Dermis microvascular lymphatic vessel endothelial cell (primary cell): ENCODE measurements at regions not wholly inside any gene's neighbourhood (a gene's known extent, or its start where the extent isn't known, plus 50 kb on each side); places are given as distances from the start of the nearest gene placed in this dataset.

ENCODE experiments used
- DNase-seq, 2 donors: peaks; one replicate each; pipeline versions ENCODE4 v3.0.0 to v3.0.0-alpha.2; 2010; ENCODE audit warnings: low read depth in 2 of 2

GRCh38 chr9:115717711-115718173, 435.8 kb upstream of the PAPPA start:
- no peak for DNase-seq

GRCh38 chr9:115730396-115730795, 423.2 kb upstream of the PAPPA start:
- DNase-seq, result no peak

GRCh38 chr9:115730845-115731244, 422.7 kb upstream of the PAPPA start:
- no peak for DNase-seq

GRCh38 chr9:115733318-115734110, 420.1 kb upstream of the PAPPA start:
- no peak for DNase-seq

- no peak for DNase-seq
These were observed 414.3 kb upstream of the PAPPA start for GRCh38 chr9:115739096-115739875.

- no peak for DNase-seq
These were observed 412.6 kb upstream of the PAPPA start for GRCh38 chr9:115740986-115741385.

GRCh38 chr9:115743709-115744605, 409.6 kb upstream of the PAPPA start:
- DNase-seq, result no peak

GRCh38 chr9:115746496-115746895, 407.1 kb upstream of the PAPPA start:
- DNase-seq, result no peak

GRCh38 chr9:115747731-115748130, 405.9 kb upstream of the PAPPA start:
- DNase-seq, result no peak

- DNase-seq, result no peak
These were observed 396.9 kb upstream of the PAPPA start for GRCh38 chr9:115756736-115757135.

- no peak for DNase-seq
These were observed 396.1 kb upstream of the PAPPA start for GRCh38 chr9:115757461-115757860.

GRCh38 chr9:115758441-115758840, 395.1 kb upstream of the PAPPA start:
- no peak for DNase-seq

- DNase-seq, result no peak
These were observed 394.2 kb upstream of the PAPPA start for GRCh38 chr9:115759426-115759825.

- DNase-seq, result no peak
These were observed 388.9 kb upstream of the PAPPA start for GRCh38 chr9:115764645-115765044.

GRCh38 chr9:115765060-115765459, 388.5 kb upstream of the PAPPA start:
- no peak for DNase-seq

GRCh38 chr9:115766370-115766955, 387.1 kb upstream of the PAPPA start:
- no peak for DNase-seq

- DNase-seq, result no peak
These were observed 383.1 kb upstream of the PAPPA start for GRCh38 chr9:115770521-115770920.

- no peak for DNase-seq
These were observed 377.9 kb upstream of the PAPPA start for GRCh38 chr9:115775659-115776058.

- DNase-seq, result no peak
These were observed 376.0 kb upstream of the PAPPA start for GRCh38 chr9:115777610-115778009.

GRCh38 chr9:115781070-115781736, 372.4 kb upstream of the PAPPA start:
- no peak for DNase-seq

- no peak for DNase-seq
These were observed 367.3 kb upstream of the PAPPA start for GRCh38 chr9:115786321-115786720.
